Activated naive CD8-positive, alpha-beta T cell treated with anti-CD3 and anti-CD28 coated beads, Interleukin-2, amount 50 U/mL, for 24 hours (primary cell): ENCODE measurements at regions not wholly inside any gene's neighbourhood (a gene's known extent, or its start where the extent isn't known, plus 50 kb on each side); places are given as distances from the start of the nearest gene placed in this dataset.
"Not testable (repeated sequence)": the region's sequence is repeated elsewhere in the genome, so short reads cannot be mapped to it uniquely, and the experiment has no call there.

Source experiments
- ATAC-seq: fragments of 150-1000 bp; cut with Tn5 transposase; one replicate; pipeline ENCODE4 v1.10.0; 2021
- DNase-seq: peaks from one replicate; pipeline ENCODE4 v3.0.0; 2021
- H3K27ac Mint-ChIP-seq: one replicate; pipeline ENCODE4 v1.8.0; 2021; ENCODE audit warnings: mild to moderate bottlenecking, mixed read lengths
- H3K27me3 Mint-ChIP-seq: one replicate; pipeline ENCODE4 v1.8.0; 2021; ENCODE audit warnings: mixed read lengths
- H3K36me3 Mint-ChIP-seq: one replicate; pipeline ENCODE4 v1.8.0; 2021; ENCODE audit warnings: low read depth, mixed read lengths
- H3K4me1 Mint-ChIP-seq: one replicate; pipeline ENCODE4 v1.8.0; 2021; ENCODE audit warnings: mixed read lengths
- H3K4me3 Mint-ChIP-seq: one replicate; pipeline ENCODE4 v1.8.0; 2021; ENCODE audit warnings: mild to moderate bottlenecking, moderate library complexity, mixed read lengths
- H3K9me3 Mint-ChIP-seq: one replicate; pipeline ENCODE4 v1.8.0; 2021; ENCODE audit warnings: mixed read lengths

- DNase-seq (no peak), ATAC-seq (peak; percentile 6)
- Mint-ChIP-seq H3K4me3 (no peak overlapping the region), H3K4me1 (no peaks in the 10 kb centered on the region), H3K27ac (no peak overlapping the region), H3K27me3 (no peaks in the 10 kb centered on the region), H3K9me3 (no peaks in the 10 kb centered on the region), H3K36me3 (no peaks in the 10 kb centered on the region)
Observed at GRCh38 chr22:47401592-47401898, 639.1 kb downstream of the TBC1D22A start.

GRCh38 chr22:47400701-47401591 is 638.5 kb downstream of the TBC1D22A start:
- no peaks in the 10 kb centered on the region for H3K27me3 Mint-ChIP-seq
- H3K36me3 Mint-ChIP-seq, result no peaks in the 10 kb centered on the region
- H3K27ac Mint-ChIP-seq, result no peak overlapping the region
- H3K9me3 Mint-ChIP-seq, result no peaks in the 10 kb centered on the region
- DNase-seq (no peak), ATAC-seq (peak; percentile 17)
- no peaks in the 10 kb centered on the region for H3K4me1 Mint-ChIP-seq
- no peak overlapping the region for H3K4me3 Mint-ChIP-seq

- H3K27me3 Mint-ChIP-seq, H3K36me3 Mint-ChIP-seq, H3K4me1 Mint-ChIP-seq, H3K27ac Mint-ChIP-seq, DNase-seq, H3K9me3 Mint-ChIP-seq, H3K4me3 Mint-ChIP-seq, ATAC-seq: not testable (repeated sequence)
Observed at GRCh38 chr22:47400131-47400530, 637.7 kb downstream of the TBC1D22A start.

- Mint-ChIP-seq H3K27me3 (no peaks in the 10 kb centered on the region), H3K4me1 (no peaks in the 10 kb centered on the region), H3K9me3 (no peaks in the 10 kb centered on the region), H3K4me3 (no peak overlapping the region), H3K27ac (no peak overlapping the region), H3K36me3 (no peaks in the 10 kb centered on the region)
- DNase-seq (no peak), ATAC-seq (no peak)
Observed at GRCh38 chr22:47398921-47399790, 636.7 kb downstream of the TBC1D22A start.

GRCh38 chr22:47398491-47398890 is 636.0 kb downstream of the TBC1D22A start:
- no peak for DNase-seq

GRCh38 chr22:47397673-47398072 is 635.2 kb downstream of the TBC1D22A start:
- ATAC-seq, result no peak
- H3K36me3 Mint-ChIP-seq, result no peaks in the 10 kb centered on the region

More at GRCh38 chr22:47398491-47398890, 636.0 kb downstream of the TBC1D22A start:
- no peak for ATAC-seq
- Mint-ChIP-seq H3K27ac (no peak overlapping the region), H3K4me1 (no peaks in the 10 kb centered on the region), H3K4me3 (no peak overlapping the region), H3K36me3 (no peaks in the 10 kb centered on the region), H3K27me3 (no peaks in the 10 kb centered on the region), H3K9me3 (no peaks in the 10 kb centered on the region)

GRCh38 chr22:47396515-47396914 is 634.1 kb downstream of the TBC1D22A start:
- Mint-ChIP-seq H3K27me3 (no peaks in the 10 kb centered on the region), H3K9me3 (no peaks in the 10 kb centered on the region), H3K4me1 (no peaks in the 10 kb centered on the region), H3K4me3 (no peak overlapping the region), H3K27ac (no peak overlapping the region), H3K36me3 (no peaks in the 10 kb centered on the region)
- no peak for ATAC-seq
- DNase-seq, result no peak

More at GRCh38 chr22:47397673-47398072, 635.2 kb downstream of the TBC1D22A start:
- H3K9me3 Mint-ChIP-seq, result no peaks in the 10 kb centered on the region
- no peaks in the 10 kb centered on the region for H3K27me3 Mint-ChIP-seq
- no peak overlapping the region for H3K27ac Mint-ChIP-seq
- H3K4me1 Mint-ChIP-seq, result no peaks in the 10 kb centered on the region
- H3K4me3 Mint-ChIP-seq, result no peak overlapping the region
- DNase-seq, result no peak

- ATAC-seq (no peak), DNase-seq (no peak)
- Mint-ChIP-seq H3K9me3 (no peaks in the 10 kb centered on the region), H3K36me3 (no peaks in the 10 kb centered on the region), H3K4me1 (no peaks in the 10 kb centered on the region), H3K27me3 (no peaks in the 10 kb centered on the region), H3K4me3 (no peak overlapping the region), H3K27ac (no peak overlapping the region)
Observed at GRCh38 chr22:47396105-47396504, 633.7 kb downstream of the TBC1D22A start.

- ATAC-seq, result no peak
- DNase-seq, result no peak
- H3K4me3 Mint-ChIP-seq, result no peak overlapping the region
- no peaks in the 10 kb centered on the region for H3K36me3 Mint-ChIP-seq
- no peak overlapping the region for H3K27ac Mint-ChIP-seq
- no peaks in the 10 kb centered on the region for H3K27me3 Mint-ChIP-seq
- no peaks in the 10 kb centered on the region for H3K4me1 Mint-ChIP-seq
- no peaks in the 10 kb centered on the region for H3K9me3 Mint-ChIP-seq
Observed at GRCh38 chr22:47395481-47395880, 633.0 kb downstream of the TBC1D22A start.

GRCh38 chr22:47394504-47395440 is 632.3 kb downstream of the TBC1D22A start:
- Mint-ChIP-seq H3K36me3 (no peaks in the 10 kb centered on the region), H3K27ac (no peak overlapping the region)
- no peak for ATAC-seq

GRCh38 chr22:47393191-47393590 is 630.7 kb downstream of the TBC1D22A start:
- no peak for DNase-seq
- no peak overlapping the region for H3K27ac Mint-ChIP-seq
- no peaks in the 10 kb centered on the region for H3K27me3 Mint-ChIP-seq
- H3K4me1 Mint-ChIP-seq, result no peaks in the 10 kb centered on the region
- H3K4me3 Mint-ChIP-seq, result no peak overlapping the region
- H3K36me3 Mint-ChIP-seq, result no peaks in the 10 kb centered on the region
- no peaks in the 10 kb centered on the region for H3K9me3 Mint-ChIP-seq
- no peak for ATAC-seq

More at GRCh38 chr22:47394504-47395440, 632.3 kb downstream of the TBC1D22A start:
- H3K4me3 Mint-ChIP-seq, result no peak overlapping the region
- H3K9me3 Mint-ChIP-seq, result no peaks in the 10 kb centered on the region
- no peak for DNase-seq
- H3K27me3 Mint-ChIP-seq, result no peaks in the 10 kb centered on the region
- no peaks in the 10 kb centered on the region for H3K4me1 Mint-ChIP-seq

GRCh38 chr22:47392729-47393128 is 630.3 kb downstream of the TBC1D22A start:
- no peak overlapping the region for H3K27ac Mint-ChIP-seq
- H3K4me3 Mint-ChIP-seq, result no peak overlapping the region
- H3K36me3 Mint-ChIP-seq, result no peaks in the 10 kb centered on the region
- no peaks in the 10 kb centered on the region for H3K4me1 Mint-ChIP-seq
- ATAC-seq, result no peak
- DNase-seq, result no peak
- H3K27me3 Mint-ChIP-seq, result no peaks in the 10 kb centered on the region
- H3K9me3 Mint-ChIP-seq, result no peaks in the 10 kb centered on the region

GRCh38 chr22:47392054-47392347 is 629.6 kb downstream of the TBC1D22A start:
- Mint-ChIP-seq H3K27ac (no peak overlapping the region), H3K4me3 (no peak overlapping the region), H3K4me1 (no peaks in the 10 kb centered on the region), H3K9me3 (no peaks in the 10 kb centered on the region), H3K27me3 (no peaks in the 10 kb centered on the region), H3K36me3 (no peaks in the 10 kb centered on the region)
- DNase-seq (no peak), ATAC-seq (no peak)
